PC-9 (cell line): ENCODE measurements at regions not wholly inside any gene's neighbourhood (a gene's known extent, or its start where the extent isn't known, plus 50 kb on each side); places are given as distances from the start of the nearest gene placed in this dataset.

Source experiments
- CTCF ChIP-seq: fragments of 200-600 bp; sonication (generic); conservative IDR thresholded peaks from 2 replicates; pipeline ENCODE4 v1.6.1; 2017; ENCODE audit warnings: mixed run types, antibody characterized with exemption, mild to moderate bottlenecking, moderate library complexity
- EZH2 ChIP-seq: fragments of 200-600 bp; sonication (generic); IDR thresholded peaks from 2 replicates; pipeline ENCODE4 v1.8.0; 2017; ENCODE audit warnings: antibody characterized with exemption, low read depth

- TF ChIP-seq CTCF = no peak
- no peak for TF ChIP-seq EZH2
Observed at GRCh38 chr5:71872311-71872864, 153.3 kb downstream of the CARTPT start.
